GM20431 (cell line): ENCODE measurements at regions not wholly inside any gene's neighbourhood (a gene's known extent, or its start where the extent isn't known, plus 50 kb on each side); places are given as distances from the start of the nearest gene placed in this dataset.
"Not testable (repeated sequence)": the region's sequence is repeated elsewhere in the genome, so short reads cannot be mapped to it uniquely, and the experiment has no call there.

Experiments
- in situ Hi-C: fragments of 300-500 bp; cut with MseI, MboI; formaldehyde crosslinking; loops from one replicate; pipeline ENCODE4 v1.15.0; 2020; ENCODE audit warnings: low sequenced_read_pairs; ENCODE audit not compliant: unreplicated experiment

- in situ Hi-C loops, result no loop called here
These were observed 51.2 kb upstream of the MEX3C start for GRCh38 chr18:51248685-51249084.

- in situ Hi-C loops, result no loop called here
These were observed 52.5 kb upstream of the MEX3C start for GRCh38 chr18:51250006-51250405.

- in situ Hi-C loops, result no loop called here
These were observed 53.1 kb upstream of the MEX3C start for GRCh38 chr18:51250458-51251024.

- in situ Hi-C loops, result no loop called here
These were observed 54.1 kb upstream of the MEX3C start for GRCh38 chr18:51251625-51252024.

- in situ Hi-C loops, result no loop called here
These were observed 56.0 kb upstream of the MEX3C start for GRCh38 chr18:51253476-51253875.

GRCh38 chr18:51255693-51256092 is 58.2 kb upstream of the MEX3C start:
- in situ Hi-C loops, result no loop called here

- in situ Hi-C loops, result no loop called here
These were observed 59.7 kb upstream of the MEX3C start for GRCh38 chr18:51257150-51257549.

- in situ Hi-C loops, result no loop called here
These were observed 62.6 kb upstream of the MEX3C start for GRCh38 chr18:51260118-51260517.

- in situ Hi-C loops, result not testable (repeated sequence)
These were observed 68.6 kb upstream of the MEX3C start for GRCh38 chr18:51266077-51266476.

GRCh38 chr18:51266773-51267172 is 69.3 kb upstream of the MEX3C start:
- in situ Hi-C loops, result no loop called here

- in situ Hi-C loops, result no loop called here
These were observed 76.0 kb upstream of the MEX3C start for GRCh38 chr18:51273437-51273836.

GRCh38 chr18:51275712-51276476 is 78.4 kb upstream of the MEX3C start:
- in situ Hi-C loops, result no loop called here

- in situ Hi-C loops, result no loop called here
These were observed 80.7 kb upstream of the MEX3C start for GRCh38 chr18:51278045-51278649.

GRCh38 chr18:51279367-51279984 is 82.0 kb upstream of the MEX3C start:
- in situ Hi-C loops, result no loop called here

GRCh38 chr18:51287818-51288508 is 90.5 kb upstream of the MEX3C start:
- in situ Hi-C loops, result no loop called here

GRCh38 chr18:51288582-51288981 is 91.1 kb upstream of the MEX3C start:
- in situ Hi-C loops, result no loop called here

- in situ Hi-C loops, result no loop called here
These were observed 93.4 kb upstream of the MEX3C start for GRCh38 chr18:51290860-51291259.

GRCh38 chr18:51300912-51301311 is 103.4 kb upstream of the MEX3C start:
- in situ Hi-C loops, result no loop called here

GRCh38 chr18:51301376-51301775 is 103.9 kb upstream of the MEX3C start:
- in situ Hi-C loops, result no loop called here

GRCh38 chr18:51316677-51317076 is 119.2 kb upstream of the MEX3C start:
- in situ Hi-C loops, result no loop called here

- in situ Hi-C loops, result no loop called here
These were observed 124.2 kb upstream of the MEX3C start for GRCh38 chr18:51321696-51322095.
